IPS-20b (cell line): ENCODE measurements at regions not wholly inside any gene's neighbourhood (a gene's known extent, or its start where the extent isn't known, plus 50 kb on each side); places are given as distances from the start of the nearest gene placed in this dataset.

Experiments used
- H3K27ac ChIP-seq: one replicate; pipeline ENCODE4 v1.5.1; 2013; ENCODE audit warnings: low read length
- H3K27me3 ChIP-seq: 2 replicates; pipeline ENCODE4 v1.6.1; 2013; ENCODE audit warnings: mild to moderate bottlenecking, low read length, inconsistent platforms; ENCODE audit not compliant: insufficient read depth
- H3K36me3 ChIP-seq: 2 replicates; pipeline ENCODE4 v1.6.1; 2013; ENCODE audit warnings: low read depth, mild to moderate bottlenecking, inconsistent platforms, low read length, moderate library complexity; ENCODE audit not compliant: insufficient read depth
- H3K4me1 ChIP-seq: 2 replicates; pipeline ENCODE4 v1.6.1; 2013; ENCODE audit warnings: mild to moderate bottlenecking, control low read depth, inconsistent platforms, low read length, moderate library complexity; ENCODE audit not compliant: insufficient read depth
- H3K4me3 ChIP-seq: 2 replicates; pipeline ENCODE4 v1.5.1; 2013; ENCODE audit warnings: mild to moderate bottlenecking, low read length, inconsistent platforms
- H3K9ac ChIP-seq: 2 replicates; pipeline ENCODE4 v1.6.1; 2013; ENCODE audit warnings: low read depth, mild to moderate bottlenecking, inconsistent platforms, low read length, moderate library complexity
- H3K9me3 ChIP-seq: 2 replicates; pipeline ENCODE4 v1.6.1; 2013; ENCODE audit warnings: mild to moderate bottlenecking, low read depth, low read length, inconsistent platforms; ENCODE audit not compliant: insufficient read depth

DNA sequence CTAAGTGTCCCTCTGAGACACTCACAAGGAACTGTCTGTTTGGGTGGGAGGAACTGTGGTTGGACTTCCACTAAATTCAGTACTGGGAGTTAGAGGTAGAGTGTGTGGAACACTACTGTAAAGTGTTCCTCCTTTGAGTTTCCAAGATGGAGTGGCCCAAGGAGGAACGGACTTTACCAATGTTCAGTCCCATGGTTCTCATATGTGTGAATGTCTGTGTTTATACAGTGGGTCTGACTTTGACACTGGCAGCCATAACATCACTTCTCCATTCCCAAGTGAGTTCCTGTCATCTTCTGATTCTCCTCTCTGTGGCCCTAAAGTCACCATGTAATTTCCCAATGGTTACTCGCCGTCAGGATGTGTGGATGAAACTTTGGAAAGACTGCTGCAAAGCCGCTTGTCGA is 136.8 kb upstream of the SERP2 start:
- no peak overlapping the region for H3K27ac ChIP-seq
- no peaks in the 10 kb centered on the region for H3K9me3 ChIP-seq
- peaks cover 9% of the 10 kb centered on the region for H3K4me1 ChIP-seq
- H3K27me3 ChIP-seq = no peaks in the 10 kb centered on the region
- H3K9ac ChIP-seq = no peak overlapping the region
- no peak overlapping the region for H3K4me3 ChIP-seq
- H3K36me3 ChIP-seq = no peaks in the 10 kb centered on the region

DNA sequence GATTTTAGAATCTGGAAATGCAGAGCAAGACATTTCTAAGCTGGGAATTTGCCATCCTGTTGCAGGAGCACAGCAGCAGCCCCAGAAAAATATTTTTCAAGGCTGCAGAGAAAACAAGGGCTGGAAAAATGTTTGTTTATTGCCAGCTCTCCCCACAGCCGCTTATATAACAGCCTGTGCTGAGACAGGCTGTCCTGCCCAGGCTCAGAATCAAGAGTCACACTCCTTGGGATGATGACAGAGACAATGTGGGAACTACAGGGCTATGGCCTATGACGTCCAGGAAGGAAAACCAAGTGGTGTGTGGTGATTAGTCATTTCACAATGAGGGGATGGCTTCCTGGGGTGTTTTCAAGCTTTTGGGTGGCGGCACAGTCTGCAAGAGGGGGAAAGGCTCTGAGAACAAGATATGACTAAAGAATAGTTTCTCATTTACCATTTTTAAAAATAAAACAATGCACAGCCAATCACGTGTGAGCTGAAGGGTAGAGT is 136.3 kb upstream of the SERP2 start:
- H3K9me3 ChIP-seq = no peaks in the 10 kb centered on the region
- no peak overlapping the region for H3K9ac ChIP-seq
- peaks cover 4% of the 10 kb centered on the region for H3K4me1 ChIP-seq
- H3K4me3 ChIP-seq = no peak overlapping the region
- H3K27me3 ChIP-seq = no peaks in the 10 kb centered on the region
- no peaks in the 10 kb centered on the region for H3K36me3 ChIP-seq
- H3K27ac ChIP-seq = no peak overlapping the region

DNA sequence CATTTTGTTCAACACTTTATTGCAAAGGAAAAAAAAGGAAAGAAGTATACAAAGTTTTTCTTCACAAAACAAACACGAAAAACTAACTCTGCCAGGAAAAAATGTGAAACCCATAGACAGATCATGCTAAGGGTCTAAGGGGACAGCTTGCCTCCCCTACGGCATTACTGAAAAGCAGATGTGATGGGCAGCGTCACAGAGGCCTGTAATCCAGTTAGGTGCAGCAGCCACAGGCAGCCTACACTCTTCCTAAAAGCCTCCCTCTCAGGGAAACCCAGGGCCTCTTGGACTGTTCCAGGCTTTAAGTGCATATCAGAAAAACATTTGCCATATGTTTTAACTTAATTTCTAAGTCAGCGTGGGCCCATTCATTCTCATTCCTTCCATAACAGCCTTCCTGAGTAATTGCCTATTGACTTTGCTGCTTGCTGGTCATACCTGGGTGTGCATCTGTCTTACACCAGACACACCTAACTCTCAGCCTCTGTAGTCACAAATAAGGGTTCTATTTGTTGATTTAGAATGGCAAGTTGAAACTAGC is 135.7 kb upstream of the SERP2 start:
- no peak overlapping the region for H3K27ac ChIP-seq
- H3K9ac ChIP-seq = no peak overlapping the region
- no peaks in the 10 kb centered on the region for H3K27me3 ChIP-seq
- no peaks in the 10 kb centered on the region for H3K9me3 ChIP-seq
- no peaks in the 10 kb centered on the region for H3K4me1 ChIP-seq
- H3K4me3 ChIP-seq = no peak overlapping the region
- H3K36me3 ChIP-seq = no peaks in the 10 kb centered on the region

DNA sequence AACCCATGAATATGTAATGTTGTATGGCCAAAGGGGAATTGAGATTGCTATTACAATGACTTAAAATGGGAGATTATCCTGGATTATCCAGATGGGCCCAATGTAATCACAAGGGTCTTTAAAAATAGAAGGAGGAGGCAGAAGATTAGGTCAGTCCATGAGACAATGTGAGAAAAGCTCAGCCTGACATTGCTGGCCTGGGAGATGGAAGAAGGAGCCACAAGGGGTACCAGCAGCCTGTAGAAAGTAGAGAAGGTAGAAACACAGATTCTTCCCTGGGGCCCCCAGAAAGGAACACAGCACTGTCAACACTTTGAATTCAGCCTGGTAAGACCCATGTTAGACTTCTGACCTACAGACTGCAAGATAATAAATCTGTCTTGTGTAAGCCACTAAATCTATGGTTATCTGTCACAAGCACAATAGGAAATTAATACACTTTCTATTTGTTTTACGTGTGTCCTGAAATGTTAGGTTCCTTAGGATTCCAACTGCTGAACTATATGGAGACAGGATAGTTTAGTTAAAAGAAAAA is 132.9 kb upstream of the SERP2 start:
- H3K9ac ChIP-seq = no peak overlapping the region
- H3K27me3 ChIP-seq = no peaks in the 10 kb centered on the region
- no peaks in the 10 kb centered on the region for H3K9me3 ChIP-seq
- H3K4me1 ChIP-seq = no peaks in the 10 kb centered on the region
- H3K27ac ChIP-seq = no peak overlapping the region
- no peak overlapping the region for H3K4me3 ChIP-seq
- no peaks in the 10 kb centered on the region for H3K36me3 ChIP-seq

DNA sequence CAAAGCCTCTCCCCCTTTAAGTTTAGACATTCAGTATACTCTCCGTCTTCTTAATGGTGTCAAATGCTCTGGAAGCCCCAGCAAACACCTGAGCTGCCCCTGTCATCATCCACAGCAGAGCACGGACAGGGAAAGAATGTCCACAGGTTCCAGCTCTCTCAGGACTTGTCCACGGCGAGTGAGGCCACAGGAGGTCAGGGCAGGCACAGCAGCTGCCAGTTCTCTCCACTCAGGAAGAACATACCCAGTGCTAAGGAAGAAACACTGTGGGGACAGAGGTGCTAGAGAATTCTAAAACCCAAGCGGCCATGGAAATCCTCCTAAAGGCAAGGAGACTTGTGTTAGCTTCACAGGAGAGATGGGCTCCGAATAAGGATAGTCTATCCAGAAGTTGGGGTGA is 132.0 kb upstream of the SERP2 start:
- no peaks in the 10 kb centered on the region for H3K4me1 ChIP-seq
- no peaks in the 10 kb centered on the region for H3K9me3 ChIP-seq

DNA sequence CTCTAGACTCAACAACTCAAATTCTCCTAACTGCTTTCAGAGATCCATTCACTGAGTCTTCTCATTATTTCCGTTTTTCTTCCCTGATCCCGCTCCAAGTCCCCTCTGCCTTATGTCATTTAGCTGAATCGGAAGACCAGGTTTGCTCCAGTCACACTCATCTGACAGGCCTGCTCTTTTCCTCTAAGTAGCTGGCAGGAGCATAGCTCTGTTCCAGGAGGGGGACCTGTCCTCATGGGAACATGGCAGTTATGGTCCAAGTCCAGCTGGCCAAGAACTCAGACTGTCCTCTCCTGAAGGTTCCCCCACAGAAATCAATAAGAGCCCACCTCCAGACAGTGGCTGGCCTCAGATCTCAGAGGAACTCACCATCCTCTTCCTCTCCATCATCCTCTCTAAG is 130.9 kb upstream of the SERP2 start:
- Histone ChIP-seq H3K27ac (no peak overlapping the region), H3K9me3 (no peaks in the 10 kb centered on the region), H3K4me1 (no peaks in the 10 kb centered on the region), H3K27me3 (no peaks in the 10 kb centered on the region), H3K9ac (no peak overlapping the region), H3K36me3 (no peaks in the 10 kb centered on the region), H3K4me3 (no peak overlapping the region)

More for the DNA sequence above, 132.0 kb upstream of the SERP2 start:
- no peaks in the 10 kb centered on the region for H3K27me3 ChIP-seq
- no peak overlapping the region for H3K9ac ChIP-seq
- H3K4me3 ChIP-seq = no peak overlapping the region
- no peaks in the 10 kb centered on the region for H3K36me3 ChIP-seq
- H3K27ac ChIP-seq = no peak overlapping the region

DNA sequence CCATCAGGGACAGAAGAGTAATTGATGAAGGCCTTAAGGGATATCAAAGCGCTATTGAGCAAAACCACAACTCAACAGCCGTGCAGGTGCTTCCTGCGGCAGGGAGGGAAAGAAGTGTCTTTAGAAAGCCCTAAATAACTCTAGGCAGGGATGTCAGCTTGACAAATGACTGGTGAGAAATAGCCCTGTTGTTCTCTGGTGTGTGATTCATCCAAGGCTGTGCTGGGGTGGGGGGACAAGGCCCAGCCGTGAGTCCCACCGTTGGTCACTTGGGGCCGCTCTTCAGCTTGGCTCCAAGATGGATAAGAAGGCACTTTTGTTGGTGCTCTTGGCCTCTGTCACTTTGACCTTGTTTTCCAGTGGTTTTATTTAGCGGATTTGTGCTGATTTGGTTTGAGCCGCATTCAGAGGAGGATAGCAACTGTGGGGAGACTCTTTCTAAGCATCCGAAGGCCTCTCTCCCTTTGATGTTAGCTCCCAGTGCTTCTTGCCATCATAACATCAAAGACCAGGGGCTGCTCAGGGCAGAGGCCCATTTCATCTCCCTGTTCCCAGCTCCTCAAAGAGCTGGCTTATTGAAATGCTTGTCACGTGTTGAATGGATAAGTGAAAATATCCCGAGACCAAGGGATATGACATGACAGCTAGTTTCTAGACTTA is 130.3 kb upstream of the SERP2 start:
- H3K9me3 ChIP-seq = no peaks in the 10 kb centered on the region
- H3K27ac ChIP-seq = no peak overlapping the region
- no peaks in the 10 kb centered on the region for H3K27me3 ChIP-seq
- no peak overlapping the region for H3K4me3 ChIP-seq
- H3K4me1 ChIP-seq = no peaks in the 10 kb centered on the region
- no peaks in the 10 kb centered on the region for H3K36me3 ChIP-seq
- no peak overlapping the region for H3K9ac ChIP-seq

DNA sequence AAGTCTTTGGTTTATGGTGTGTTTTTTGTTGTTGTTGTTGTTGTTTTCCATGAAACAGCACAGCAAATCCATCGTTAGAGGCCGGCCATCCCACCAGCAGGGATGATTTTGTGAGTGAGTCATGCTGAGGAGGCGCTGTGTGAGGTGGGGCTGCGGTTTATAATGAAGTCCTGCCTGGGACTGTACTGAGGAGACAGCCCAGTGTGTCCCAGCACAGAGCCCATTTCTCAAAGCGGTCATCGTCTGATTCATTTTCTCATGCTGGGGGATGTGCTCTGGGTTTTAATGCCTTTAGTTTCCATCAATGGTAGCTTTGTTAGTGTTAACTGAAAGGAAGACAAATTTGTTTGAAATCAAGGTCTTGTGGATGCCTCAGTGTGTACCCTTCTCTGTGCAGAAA is 129.3 kb upstream of the SERP2 start:
- Histone ChIP-seq H3K4me3 (no peak overlapping the region), H3K36me3 (no peaks in the 10 kb centered on the region), H3K27me3 (no peaks in the 10 kb centered on the region), H3K4me1 (no peaks in the 10 kb centered on the region), H3K9ac (no peak overlapping the region), H3K9me3 (no peaks in the 10 kb centered on the region), H3K27ac (no peak overlapping the region)

DNA sequence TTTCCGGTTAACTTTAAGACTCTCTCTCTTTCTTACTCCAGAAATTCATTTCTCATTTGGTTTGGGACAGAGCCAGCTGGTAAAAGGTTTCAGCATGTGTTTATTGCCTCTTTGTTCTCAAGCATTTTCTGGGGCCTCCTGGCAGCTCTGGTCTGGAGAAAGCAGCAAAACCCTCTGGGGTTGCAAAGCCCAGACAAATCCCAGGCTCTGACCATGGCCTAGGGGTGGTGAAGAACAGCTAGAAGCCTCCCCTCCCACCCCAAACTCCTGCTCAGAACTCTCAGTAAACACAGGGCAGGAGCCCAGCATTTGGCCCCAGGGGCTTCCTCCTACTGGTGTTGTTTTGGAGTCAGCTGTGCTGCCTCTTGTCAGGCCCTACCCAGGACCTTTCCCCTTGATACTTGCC is 124.2 kb upstream of the SERP2 start:
- Histone ChIP-seq H3K36me3 (no peaks in the 10 kb centered on the region), H3K9me3 (no peaks in the 10 kb centered on the region), H3K4me1 (no peaks in the 10 kb centered on the region), H3K4me3 (no peak overlapping the region), H3K27ac (no peak overlapping the region), H3K27me3 (no peaks in the 10 kb centered on the region), H3K9ac (no peak overlapping the region)

DNA sequence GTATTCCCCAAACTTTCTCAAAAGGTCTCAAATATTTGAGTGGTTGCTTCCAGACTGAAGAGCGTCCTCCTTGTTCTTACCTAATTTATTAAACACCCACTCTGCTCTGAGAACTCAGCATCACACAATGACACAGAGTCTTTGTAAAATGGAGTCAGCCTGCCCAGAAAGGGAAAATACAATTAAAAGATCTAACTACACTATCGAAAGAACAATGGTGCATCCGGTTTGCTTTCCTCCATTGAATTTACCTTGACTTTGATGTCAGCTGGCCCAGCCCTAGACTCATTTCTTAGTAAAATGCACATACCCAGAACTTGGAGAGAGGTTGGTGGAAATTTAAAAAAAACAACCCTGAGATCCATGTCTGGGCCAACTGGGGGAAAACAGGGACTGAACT is 120.7 kb upstream of the SERP2 start:
- H3K27me3 ChIP-seq = no peaks in the 10 kb centered on the region
- no peaks in the 10 kb centered on the region for H3K36me3 ChIP-seq
- H3K9ac ChIP-seq = no peak overlapping the region
- no peak overlapping the region for H3K4me3 ChIP-seq
- H3K27ac ChIP-seq = no peak overlapping the region
- H3K9me3 ChIP-seq = no peaks in the 10 kb centered on the region
- H3K4me1 ChIP-seq = peaks cover 7% of the 10 kb centered on the region

DNA sequence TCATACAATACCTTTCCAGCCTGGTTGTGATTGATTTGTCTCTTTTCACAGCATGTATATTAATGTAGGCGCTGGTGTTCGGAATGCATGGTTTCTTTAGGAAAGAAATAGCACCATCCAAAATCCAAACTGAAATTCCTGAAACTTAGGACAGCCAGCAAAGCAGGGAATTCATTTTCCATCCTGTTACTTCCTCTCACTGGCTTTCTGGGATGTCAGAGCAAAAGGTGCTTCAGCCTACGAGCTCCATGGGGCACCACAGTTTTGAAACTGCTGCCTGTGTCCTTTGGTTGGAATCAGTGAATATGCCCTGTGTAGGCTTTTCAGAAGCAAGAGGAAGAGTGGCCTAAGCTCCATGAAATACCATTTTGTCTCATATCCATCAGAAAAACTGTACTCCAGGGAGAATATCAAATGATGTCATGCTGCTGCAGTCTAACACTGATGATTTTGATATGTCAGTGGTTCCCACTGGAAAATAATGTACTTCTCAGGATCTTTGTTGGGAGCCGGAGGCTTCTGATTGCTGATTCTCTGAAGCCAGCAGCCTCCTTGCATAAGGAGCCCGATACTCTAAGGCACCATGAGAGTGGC is 117.8 kb upstream of the SERP2 start:
- no peak overlapping the region for H3K4me3 ChIP-seq
- no peak overlapping the region for H3K9ac ChIP-seq
- H3K9me3 ChIP-seq = no peaks in the 10 kb centered on the region
- no peak overlapping the region for H3K27ac ChIP-seq
- H3K27me3 ChIP-seq = no peaks in the 10 kb centered on the region
- no peaks in the 10 kb centered on the region for H3K36me3 ChIP-seq
- peaks cover 7% of the 10 kb centered on the region for H3K4me1 ChIP-seq

DNA sequence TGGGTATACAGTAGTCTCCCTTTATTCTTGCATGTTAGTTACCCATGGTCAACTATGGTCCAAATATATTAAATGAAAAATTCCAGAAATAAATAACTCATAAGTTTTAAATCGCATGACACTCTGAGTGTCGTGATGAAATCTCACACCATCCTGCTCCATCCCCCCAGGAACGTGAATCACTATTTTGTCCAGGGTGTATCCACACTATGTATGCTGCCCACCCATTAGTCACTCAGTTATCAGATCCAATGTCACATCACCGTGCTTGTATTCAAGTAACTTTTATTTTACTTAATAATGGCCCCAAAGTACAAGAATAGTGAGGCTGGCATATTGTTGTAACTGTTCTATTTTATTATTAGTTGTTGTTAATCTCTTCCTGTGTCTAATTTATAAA is 115.8 kb upstream of the SERP2 start:
- Histone ChIP-seq H3K9ac (no peak overlapping the region), H3K36me3 (no peaks in the 10 kb centered on the region), H3K4me1 (peaks cover 7% of the 10 kb centered on the region), H3K27me3 (no peaks in the 10 kb centered on the region), H3K27ac (no peak overlapping the region), H3K9me3 (no peaks in the 10 kb centered on the region), H3K4me3 (no peak overlapping the region)
